ENCODE measurements at regions not wholly inside any gene's neighbourhood (a gene's known extent, or its start where the extent isn't known, plus 50 kb on each side); places are given as distances from the start of the nearest gene placed in this dataset.

GRCh38 chrX:69215161-69215875 is 50.1 kb upstream of the PJA1 start:
- TF ChIP-seq TAF1 (IDR thresholded peaks at IDR 0.05; ENCODE audit: borderline replicate concordance, insufficient read depth, low read length): no peak
- TF ChIP-seq POLR2AphosphoS5 (IDR thresholded peaks at IDR 0.05; ENCODE audit: low read depth, low read length): no peak

Data from PFSK-1 (cell line).